Cardiac fibroblast (primary cell): ENCODE measurements at regions not wholly inside any gene's neighbourhood (a gene's known extent, or its start where the extent isn't known, plus 50 kb on each side); places are given as distances from the start of the nearest gene placed in this dataset.
A peak's percentile ranks its signal among the peaks of the same experiment; 100 is the strongest.
"Not testable (repeated sequence)": the region's sequence is repeated elsewhere in the genome, so short reads cannot be mapped to it uniquely, and the experiment has no call there.

Source experiments
- DNase-seq, 2 donors: peaks; one replicate each; pipeline versions ENCODE4 v3.0.0 to v3.0.0-alpha.2; 2010; ENCODE audit warnings: low read depth in 2 of 2
- H3K4me3 ChIP-seq, 2 donors: replicated peaks in 1 of 2; 1 replicate in 1 of 2; 2 replicates in 1 of 2; pipeline ENCODE4 v1.5.1; 2011; ENCODE audit warnings: low read depth in 2 of 2, low read length in 2 of 2, mild to moderate bottlenecking in 2 of 2, moderate library complexity in 1 of 2
- CTCF ChIP-seq: IDR thresholded peaks from one replicate; pipeline ENCODE4 v1.5.1; 2011; ENCODE audit warnings: low read depth, mild to moderate bottlenecking, low read length, inconsistent platforms

DNA sequence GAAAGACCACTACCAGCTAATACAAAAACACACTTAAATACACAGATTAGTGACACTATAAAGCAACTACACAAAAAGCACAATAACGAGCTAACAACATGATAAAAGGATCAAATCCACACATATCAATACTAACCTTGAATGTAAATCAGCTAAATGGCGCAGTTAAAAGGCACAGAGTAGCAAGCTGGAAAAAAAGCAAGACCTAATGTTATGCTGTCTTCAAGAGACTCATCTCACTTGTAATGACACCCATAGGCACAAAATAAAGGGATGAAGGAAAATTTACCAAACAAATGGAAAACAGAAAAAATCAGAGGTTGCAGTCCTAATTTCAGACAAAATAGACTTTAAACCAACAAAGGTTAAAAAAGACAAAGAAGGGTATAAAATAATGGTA is 86.3 kb downstream of the NUS1 start:
- no peak overlapping the region for H3K4me3 ChIP-seq
- DNase-seq = no peak
- TF ChIP-seq CTCF = no peak

DNA sequence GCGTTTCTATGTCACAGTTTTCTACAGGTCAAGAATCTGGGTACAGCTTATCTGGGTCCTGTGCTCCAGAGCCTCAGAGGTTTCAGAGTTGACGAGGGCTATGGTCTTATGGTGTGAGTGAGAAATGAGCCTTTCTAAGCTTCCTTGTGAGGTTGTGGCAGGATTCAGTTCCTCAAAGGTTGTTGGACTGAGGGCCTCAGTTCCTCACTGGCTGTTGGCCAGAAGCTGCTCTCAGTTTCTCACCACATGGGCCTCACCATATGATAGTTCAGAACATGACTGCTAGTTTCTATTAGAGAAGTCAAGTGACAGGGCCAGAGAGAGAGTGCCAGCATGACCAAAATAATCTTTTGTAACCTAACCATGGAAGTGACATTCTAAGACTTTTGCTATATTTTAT is 96.1 kb downstream of the NUS1 start:
- DNase-seq = no peak
- no peak for TF ChIP-seq CTCF
- no peak overlapping the region for H3K4me3 ChIP-seq

GRCh38 chr6:117776441-117776840 is 101.2 kb downstream of the NUS1 start:
- DNase-seq = peak in 1 of 2 donors; percentile 11
- H3K4me3 ChIP-seq = no peak overlapping the region
- TF ChIP-seq CTCF = peak; percentile 33

DNA sequence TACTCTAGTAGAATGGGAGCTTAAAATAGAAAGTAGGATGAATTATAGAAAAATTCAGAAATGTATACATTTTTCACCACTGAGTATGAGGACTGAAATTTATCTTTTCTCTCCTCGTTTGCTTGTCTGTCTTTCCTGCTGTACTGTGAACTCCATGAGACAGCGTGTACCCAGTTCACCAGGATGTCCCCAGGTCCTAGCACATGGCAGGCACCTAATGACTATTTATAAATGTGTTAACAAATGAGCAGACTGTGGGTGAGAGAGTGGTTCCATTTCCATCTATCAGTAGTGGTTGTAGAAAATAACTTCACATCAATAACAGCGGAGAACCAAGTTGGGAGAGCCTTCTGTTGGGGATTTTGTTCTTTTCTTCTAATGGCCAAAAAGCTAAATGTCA is 106.3 kb downstream of the NUS1 start:
- DNase-seq = no peak
- no peak overlapping the region for H3K4me3 ChIP-seq
- TF ChIP-seq CTCF = no peak

DNA sequence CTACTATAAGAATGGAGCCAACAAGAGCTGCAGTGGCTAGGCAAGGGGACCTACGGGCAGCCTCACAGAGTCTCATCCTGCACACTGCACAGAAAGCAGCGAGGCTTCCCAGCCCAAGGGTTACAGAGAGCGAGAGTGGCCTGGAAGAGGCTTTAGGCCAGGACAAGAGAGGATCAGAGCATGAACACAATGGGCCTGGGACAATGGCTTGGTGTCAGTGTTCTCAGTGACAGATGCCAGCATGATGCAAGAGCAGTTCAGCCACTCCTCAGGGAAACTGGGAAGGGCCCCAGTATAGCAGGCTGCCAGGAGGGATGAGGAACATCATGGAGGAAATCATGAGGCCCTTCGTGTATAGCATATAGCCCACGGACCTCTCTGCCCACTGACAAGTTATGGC is 108.0 kb downstream of the NUS1 start:
- H3K4me3 ChIP-seq = no peak overlapping the region
- TF ChIP-seq CTCF = no peak
- DNase-seq = no peak

GRCh38 chr6:117791012-117791411 is 115.7 kb downstream of the NUS1 start:
- no peak for DNase-seq
- no peak for TF ChIP-seq CTCF
- H3K4me3 ChIP-seq = no peak overlapping the region

DNA sequence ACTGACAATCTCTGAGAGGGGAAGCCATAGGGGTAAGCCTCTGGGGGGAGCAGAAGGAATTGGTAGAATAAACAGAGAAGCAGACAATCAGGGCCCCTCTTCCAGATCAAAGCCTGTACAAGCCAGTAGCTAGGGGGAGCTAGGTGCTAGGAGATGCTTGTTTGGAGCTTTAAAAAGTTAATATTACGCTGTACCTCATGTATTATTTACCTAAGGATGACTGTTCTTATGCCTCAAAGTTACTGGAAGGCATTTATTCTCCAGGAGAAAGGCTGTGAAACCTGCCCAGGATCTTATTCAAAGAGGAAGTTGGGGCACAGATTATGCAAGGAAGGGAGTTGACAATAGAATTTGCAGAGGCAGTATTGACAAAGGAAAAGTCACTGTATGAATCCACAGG is 111.8 kb upstream of the SLC35F1 start:
- H3K4me3 ChIP-seq = no peak overlapping the region
- no peak for TF ChIP-seq CTCF
- DNase-seq = no peak

- DNase-seq, H3K4me3 ChIP-seq: not testable (repeated sequence)
Measured at GRCh38 chr6:117798819-117799218, 108.2 kb upstream of the SLC35F1 start.
